NCI-H2029 treated with DMSO at 0.1 percent for 48 hours (cell line): ENCODE measurements at regions not wholly inside any gene's neighbourhood (a gene's known extent, or its start where the extent isn't known, plus 50 kb on each side); places are given as distances from the start of the nearest gene placed in this dataset.

Source experiments
- DNase-seq: peaks from one replicate; lab custom pipeline; 2025; lab: John Stamatoyannopoulos, UW

GRCh38 chr2:198219292-198219691 is 414.9 kb downstream of the PLCL1 start:
- DNase-seq = no peak

DNA sequence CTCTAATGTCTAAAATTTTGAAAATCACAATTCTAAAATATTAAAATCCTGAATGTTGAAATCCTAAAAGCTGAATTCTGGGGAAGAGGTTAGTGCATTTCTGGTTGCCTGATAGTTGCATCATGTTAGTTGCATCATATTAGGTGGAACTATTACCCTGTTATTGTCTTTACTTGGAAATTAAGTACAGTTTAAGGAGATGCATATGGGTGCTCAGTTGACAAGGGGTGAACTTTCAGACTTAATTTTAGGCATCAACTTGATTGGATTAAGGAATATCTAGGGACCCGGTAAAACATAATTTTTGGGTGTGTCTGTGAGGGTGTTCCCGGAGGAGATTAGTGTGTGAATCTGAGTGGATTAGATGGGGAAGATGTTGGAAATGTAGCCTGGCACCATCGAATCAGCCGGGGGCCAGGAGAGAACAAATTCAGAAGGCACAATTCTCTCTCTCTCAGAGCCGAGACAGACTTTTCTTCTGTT is 409.8 kb downstream of the PLCL1 start:
- no peak for DNase-seq

GRCh38 chr2:198213253-198213652 is 408.9 kb downstream of the PLCL1 start:
- DNase-seq = no peak

DNA sequence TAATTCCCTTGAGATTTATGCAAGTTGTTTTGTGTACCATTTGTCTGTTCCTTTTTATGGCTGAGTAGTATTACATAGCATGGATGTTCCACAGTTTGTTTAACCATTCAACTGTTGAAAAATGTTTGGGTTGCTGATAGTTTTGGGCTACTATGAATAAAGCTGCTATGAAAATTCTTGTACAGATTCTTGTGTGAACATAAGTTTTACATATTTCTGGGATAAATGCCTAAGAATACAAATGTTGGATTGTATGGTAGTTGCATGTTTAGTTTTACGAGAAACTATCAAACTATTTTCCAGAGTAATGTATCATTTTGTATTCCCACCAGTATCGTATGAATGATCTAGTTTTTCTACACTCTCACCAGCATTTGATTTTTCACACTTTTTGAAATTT is 407.3 kb downstream of the PLCL1 start:
- DNase-seq = no peak

GRCh38 chr2:198203336-198204069 is 399.1 kb downstream of the PLCL1 start:
- DNase-seq = no peak
